ENCODE measurements at regions not wholly inside any gene's neighbourhood (a gene's known extent, or its start where the extent isn't known, plus 50 kb on each side); places are given as distances from the start of the nearest gene placed in this dataset.

DNA sequence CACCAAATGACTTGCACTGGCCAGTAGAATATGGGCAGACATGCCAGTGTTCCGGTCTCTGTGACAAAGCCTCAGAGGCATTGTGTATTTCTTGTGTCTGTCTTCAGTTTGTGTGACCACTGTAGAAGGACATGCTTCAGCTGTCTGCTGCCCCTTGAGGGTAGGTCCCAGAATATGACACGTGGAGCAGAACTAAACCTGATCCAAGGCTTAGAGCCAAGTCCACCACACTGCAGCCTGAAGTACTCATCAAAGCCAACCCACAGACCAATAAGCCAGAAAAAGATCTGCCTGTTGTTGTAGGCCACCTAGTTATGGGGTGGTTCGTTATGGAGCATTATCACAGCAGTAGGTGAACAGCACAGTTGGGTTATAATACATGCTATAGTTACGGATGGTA lies 468.9 kb downstream of the PSAT1 start:
- ChIA-PET CTCF (no interaction called here), POLR2A (no interaction called here)
- DNase-seq (no peak), ATAC-seq (no peak)
- Mint-ChIP-seq H3K27ac (no peak overlapping the region), H3K9me3 (ENCODE audit: low read depth) (no peaks in the 10 kb centered on the region), H3K4me1 (no peaks in the 10 kb centered on the region), H3K27me3 (no peaks in the 10 kb centered on the region), H3K4me3 (no peak overlapping the region), H3K36me3 (ENCODE audit: low read depth) (no peaks in the 10 kb centered on the region)
- intact Hi-C loops (cut with DNase I, micrococcal nuclease): no loop called here

DNA sequence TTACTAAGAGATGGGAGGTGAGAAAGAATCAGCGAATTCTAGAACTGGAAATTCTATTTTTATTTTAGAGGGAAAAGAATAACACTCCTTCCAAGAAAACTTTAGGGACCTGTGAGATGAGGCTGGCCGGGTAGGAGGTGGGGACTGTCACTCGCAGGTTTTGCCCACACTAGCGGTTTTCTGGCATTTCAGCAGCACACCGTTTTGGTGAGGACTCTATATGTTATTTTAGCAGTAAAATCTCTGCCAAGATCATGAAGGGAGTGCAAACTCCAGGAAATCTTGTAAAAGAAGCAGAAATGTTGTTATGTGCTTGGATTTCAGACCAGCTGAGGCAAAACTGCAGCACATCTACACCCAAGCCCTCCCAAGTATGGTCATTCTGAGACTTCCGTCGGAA lies 470.6 kb downstream of the PSAT1 start:
- Mint-ChIP-seq H3K9me3 (ENCODE audit: low read depth) (no peaks in the 10 kb centered on the region), H3K4me1 (no peaks in the 10 kb centered on the region), H3K27me3 (no peaks in the 10 kb centered on the region), H3K36me3 (ENCODE audit: low read depth) (no peaks in the 10 kb centered on the region), H3K27ac (no peak overlapping the region), H3K4me3 (no peak overlapping the region)
- intact Hi-C loops (cut with DNase I, micrococcal nuclease): no loop called here
- ATAC-seq (no peak), DNase-seq (no peak)
- CTCF ChIA-PET: no interaction called here
- POLR2A ChIA-PET: no interaction called here

DNA sequence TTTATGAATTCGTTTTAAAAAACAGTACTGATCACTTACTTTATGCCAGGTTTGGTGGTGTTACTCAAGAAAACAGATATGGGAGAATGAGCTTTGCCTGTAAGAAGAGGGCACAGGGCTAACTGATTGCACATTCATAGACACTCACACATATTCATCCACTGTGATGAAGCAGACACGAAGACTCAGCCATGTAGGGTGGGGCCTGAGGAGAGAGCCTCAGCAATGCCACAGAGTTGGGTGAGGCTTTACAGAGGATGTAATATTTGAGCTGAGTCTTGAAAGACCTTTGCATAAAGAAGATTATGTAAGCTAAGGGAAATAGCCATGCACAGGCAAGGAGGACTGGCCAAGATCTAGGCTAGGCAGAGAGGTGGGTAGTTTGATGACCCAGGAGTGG lies 472.8 kb downstream of the PSAT1 start:
- CTCF ChIA-PET: no interaction called here
- H3K36me3 Mint-ChIP-seq (ENCODE audit: low read depth): no peaks in the 10 kb centered on the region
- H3K4me1 Mint-ChIP-seq: no peaks in the 10 kb centered on the region

DNA sequence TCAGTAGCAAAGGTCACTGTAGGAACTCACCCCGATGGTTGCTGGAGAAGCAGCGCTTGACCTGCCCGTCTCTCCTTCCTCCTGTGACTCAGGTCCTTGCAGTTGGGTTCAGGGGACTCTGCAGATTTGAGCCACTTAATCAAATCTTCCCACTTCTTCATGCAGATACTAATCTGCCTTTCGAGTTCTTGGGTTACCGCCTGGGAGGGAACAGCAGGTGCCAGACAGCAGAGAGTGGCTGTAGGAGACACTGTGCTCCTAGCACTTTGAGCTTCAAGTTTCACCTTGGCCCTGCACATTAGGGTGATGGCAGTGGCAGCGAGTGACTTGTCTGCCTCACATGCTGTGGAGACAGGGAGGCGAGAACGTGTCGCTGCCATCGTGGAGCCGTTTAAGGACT lies 478.3 kb downstream of the PSAT1 start:
- DNase-seq: no peak
- intact Hi-C loops (cut with DNase I, micrococcal nuclease): no loop called here
- H3K27me3 Mint-ChIP-seq: no peaks in the 10 kb centered on the region
- H3K9me3 Mint-ChIP-seq (ENCODE audit: low read depth): no peaks in the 10 kb centered on the region
- no peaks in the 10 kb centered on the region for H3K36me3 Mint-ChIP-seq (ENCODE audit: low read depth)
- ChIA-PET POLR2A (no interaction called here), CTCF (interaction anchor here (0.8 kb wide), 1 partner anchor 20 kb away, joined by 4 read pairs; no protein-coding TSS in a partner anchor)
- no peak overlapping the region for H3K4me3 Mint-ChIP-seq
- ATAC-seq: no peak
- no peaks in the 10 kb centered on the region for H3K4me1 Mint-ChIP-seq
- no peak overlapping the region for H3K27ac Mint-ChIP-seq

More for the DNA sequence above, 472.8 kb downstream of the PSAT1 start:
- intact Hi-C loops (cut with DNase I, micrococcal nuclease): no loop called here
- no peaks in the 10 kb centered on the region for H3K9me3 Mint-ChIP-seq (ENCODE audit: low read depth)
- DNase-seq (no peak), ATAC-seq (no peak)
- no peak overlapping the region for H3K4me3 Mint-ChIP-seq
- POLR2A ChIA-PET: no interaction called here
- no peaks in the 10 kb centered on the region for H3K27me3 Mint-ChIP-seq
- H3K27ac Mint-ChIP-seq: no peak overlapping the region

DNA sequence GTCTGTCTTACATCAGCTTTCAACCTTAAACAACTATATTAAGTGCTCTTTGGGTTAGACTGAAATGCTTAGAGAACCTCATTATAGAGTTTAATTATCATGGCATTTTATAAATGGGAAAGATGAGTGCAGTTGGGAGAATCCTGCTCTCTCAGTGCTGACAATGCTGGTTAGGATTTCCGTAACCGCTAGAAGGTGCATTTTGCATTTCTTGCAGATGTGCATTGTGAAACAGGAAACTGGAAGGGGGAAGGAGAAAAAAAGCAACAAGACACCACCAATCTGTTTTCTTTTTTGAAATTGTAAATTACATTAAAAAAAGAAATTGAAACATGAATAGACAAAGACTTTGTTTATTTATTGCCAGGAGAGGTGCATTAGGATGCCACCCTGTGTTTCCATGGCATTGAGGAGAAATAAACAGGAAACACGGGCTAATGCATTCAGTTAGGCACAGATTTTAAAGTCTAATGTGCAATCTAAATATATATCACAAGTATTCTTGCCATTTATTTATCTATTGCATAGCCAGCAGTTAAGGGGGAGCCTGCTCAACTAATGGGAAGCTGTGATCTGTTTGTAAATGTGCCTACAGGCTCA lies 478.9 kb downstream of the PSAT1 start:
- no peak for ATAC-seq
- DNase-seq: no peak
- ChIA-PET CTCF (interaction anchor here (0.8 kb wide), 1 partner anchor 19 kb away, joined by 4 read pairs; no protein-coding TSS in a partner anchor), POLR2A (no interaction called here)
- no peak overlapping the region for H3K4me3 Mint-ChIP-seq
- no peaks in the 10 kb centered on the region for H3K4me1 Mint-ChIP-seq
- H3K9me3 Mint-ChIP-seq (ENCODE audit: low read depth): no peaks in the 10 kb centered on the region
- no peak overlapping the region for H3K27ac Mint-ChIP-seq
- intact Hi-C loops (cut with DNase I, micrococcal nuclease): no loop called here
- no peaks in the 10 kb centered on the region for H3K36me3 Mint-ChIP-seq (ENCODE audit: low read depth)
- no peaks in the 10 kb centered on the region for H3K27me3 Mint-ChIP-seq

DNA sequence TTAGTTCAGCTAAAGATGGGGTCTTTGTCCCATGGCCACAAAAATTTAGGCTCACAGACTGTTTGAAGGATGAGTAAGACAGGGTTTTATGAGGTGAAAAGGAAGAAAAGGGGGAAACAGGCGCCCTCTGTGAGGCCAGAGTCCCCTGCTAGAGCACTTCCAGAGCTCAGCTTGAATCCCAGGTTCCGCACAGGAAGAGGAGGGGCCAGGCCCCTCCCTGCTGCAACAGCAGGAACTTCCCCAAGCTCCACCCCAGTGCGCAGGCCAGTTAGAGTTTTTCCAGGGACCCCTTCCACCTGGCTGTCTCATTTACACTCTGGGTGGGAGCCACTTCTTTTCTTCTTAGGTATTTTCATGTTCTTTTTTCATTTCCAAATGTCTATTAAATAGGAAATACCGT lies 480.8 kb downstream of the PSAT1 start:
- no peak for ATAC-seq
- no peaks in the 10 kb centered on the region for H3K27me3 Mint-ChIP-seq
- POLR2A ChIA-PET: interaction anchor here (0.6 kb wide), 1 partner anchor 1056 kb away, joined by 5 read pairs; no protein-coding TSS in a partner anchor

DNA sequence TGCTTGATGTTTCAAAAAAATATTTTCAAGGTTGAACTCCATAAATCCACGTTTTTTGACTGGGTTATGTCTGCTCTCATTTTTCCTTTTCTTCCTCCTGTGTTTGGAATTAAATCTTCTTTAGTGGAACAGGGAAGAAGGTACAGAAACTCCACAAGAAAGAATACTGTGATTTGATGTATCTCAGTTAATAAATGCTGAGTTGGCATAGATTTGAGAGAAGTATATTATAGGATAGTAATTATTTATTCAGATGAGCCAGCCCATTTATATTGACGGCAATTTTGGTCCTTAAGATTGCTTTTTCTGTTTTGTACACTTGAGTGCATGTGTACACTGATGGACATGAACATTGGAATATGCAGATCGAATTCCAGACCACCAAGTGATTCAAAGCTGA lies 481.4 kb downstream of the PSAT1 start:
- Mint-ChIP-seq H3K27me3 (no peaks in the 10 kb centered on the region), H3K4me1 (no peaks in the 10 kb centered on the region), H3K36me3 (ENCODE audit: low read depth) (no peaks in the 10 kb centered on the region), H3K4me3 (no peak overlapping the region), H3K9me3 (ENCODE audit: low read depth) (no peaks in the 10 kb centered on the region), H3K27ac (no peak overlapping the region)
- ChIA-PET POLR2A (interaction anchor here (0.6 kb wide), 1 partner anchor 1055 kb away, joined by 5 read pairs; no protein-coding TSS in a partner anchor), CTCF (interaction anchor here (1.2 kb wide), 1 partner anchor 42 kb away, joined by 3 read pairs; no protein-coding TSS in a partner anchor)
- intact Hi-C loops (cut with DNase I, micrococcal nuclease): no loop called here
- DNase-seq: no peak
- no peak for ATAC-seq

More for the DNA sequence above, 480.8 kb downstream of the PSAT1 start:
- DNase-seq: no peak
- no peak overlapping the region for H3K4me3 Mint-ChIP-seq
- H3K27ac Mint-ChIP-seq: no peak overlapping the region
- H3K36me3 Mint-ChIP-seq (ENCODE audit: low read depth): no peaks in the 10 kb centered on the region
- H3K9me3 Mint-ChIP-seq (ENCODE audit: low read depth): no peaks in the 10 kb centered on the region
- CTCF ChIA-PET: interaction anchor here (0.7 to 1.2 kb wide), 2 partner anchors 32 to 43 kb away, joined by 3 read pairs; no protein-coding TSS in a partner anchor
- intact Hi-C loops (cut with DNase I, micrococcal nuclease): no loop called here
- H3K4me1 Mint-ChIP-seq: no peaks in the 10 kb centered on the region

DNA sequence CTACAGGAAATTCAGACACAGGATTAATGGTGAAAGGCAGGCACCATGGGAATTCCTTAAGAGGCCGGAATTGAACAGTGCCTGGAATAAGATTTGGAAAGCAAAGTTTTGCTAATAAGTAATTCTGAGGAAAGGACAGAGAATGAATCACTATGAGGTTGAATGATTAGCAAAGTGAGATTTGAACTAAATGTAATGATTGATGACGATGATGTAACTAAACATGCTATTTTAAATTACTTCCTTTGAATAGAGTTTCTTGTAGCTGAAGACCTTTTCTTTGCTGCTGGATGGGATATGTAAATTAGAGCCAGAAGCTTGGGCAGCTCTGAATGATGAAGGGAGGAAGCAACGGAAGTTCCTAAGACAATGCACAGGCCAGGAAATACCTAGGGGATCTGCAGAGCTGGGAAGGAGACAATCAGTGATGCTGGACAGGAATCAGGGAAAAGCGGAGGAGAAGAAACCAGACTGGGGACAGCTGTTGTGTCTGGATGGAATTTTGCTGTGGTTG lies 482.0 kb downstream of the PSAT1 start:
- intact Hi-C loops (cut with DNase I, micrococcal nuclease): no loop called here
- H3K4me3 Mint-ChIP-seq: no peak overlapping the region
- H3K4me1 Mint-ChIP-seq: no peaks in the 10 kb centered on the region

DNA sequence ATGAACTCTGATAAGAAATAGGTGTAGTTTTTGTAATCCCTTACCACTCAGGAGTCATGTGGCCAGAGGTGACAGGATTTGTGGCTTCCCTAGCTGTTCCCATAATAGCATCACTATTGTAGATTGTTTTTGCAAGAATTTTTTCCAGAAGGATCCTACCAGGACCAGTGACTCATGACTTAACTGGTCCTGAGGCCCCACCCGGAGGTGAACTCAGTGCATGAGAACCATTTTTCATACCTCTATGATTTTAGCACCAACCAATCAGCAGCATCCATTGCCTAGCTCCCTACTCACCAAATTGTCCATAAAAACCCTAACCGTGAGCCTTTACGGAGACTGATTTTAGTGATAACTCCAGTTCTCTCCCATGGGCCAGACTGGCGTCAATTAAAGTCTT lies 484.8 kb downstream of the PSAT1 start:
- intact Hi-C loops (cut with DNase I, micrococcal nuclease): no loop called here
- H3K4me3 Mint-ChIP-seq: no peak overlapping the region
- no peaks in the 10 kb centered on the region for H3K27me3 Mint-ChIP-seq
- CTCF ChIA-PET: no interaction called here
- ATAC-seq (no peak), DNase-seq (no peak)
- H3K9me3 Mint-ChIP-seq (ENCODE audit: low read depth): no peaks in the 10 kb centered on the region
- POLR2A ChIA-PET: interaction anchor here (0.6 kb wide), 1 partner anchor 257 kb away, joined by 3 read pairs; no protein-coding TSS in a partner anchor
- no peak overlapping the region for H3K27ac Mint-ChIP-seq
- no peaks in the 10 kb centered on the region for H3K36me3 Mint-ChIP-seq (ENCODE audit: low read depth)
- no peaks in the 10 kb centered on the region for H3K4me1 Mint-ChIP-seq

More for the DNA sequence above, 482.0 kb downstream of the PSAT1 start:
- ATAC-seq: no peak
- H3K9me3 Mint-ChIP-seq (ENCODE audit: low read depth): no peaks in the 10 kb centered on the region
- no peaks in the 10 kb centered on the region for H3K36me3 Mint-ChIP-seq (ENCODE audit: low read depth)
- DNase-seq: no peak
- ChIA-PET POLR2A (no interaction called here), CTCF (interaction anchor here (0.6 to 1.2 kb wide), 2 partner anchors 42 to 1613 kb away, joined by 3 read pairs; no protein-coding TSS in a partner anchor)
- no peaks in the 10 kb centered on the region for H3K27me3 Mint-ChIP-seq
- H3K27ac Mint-ChIP-seq: no peak overlapping the region

DNA sequence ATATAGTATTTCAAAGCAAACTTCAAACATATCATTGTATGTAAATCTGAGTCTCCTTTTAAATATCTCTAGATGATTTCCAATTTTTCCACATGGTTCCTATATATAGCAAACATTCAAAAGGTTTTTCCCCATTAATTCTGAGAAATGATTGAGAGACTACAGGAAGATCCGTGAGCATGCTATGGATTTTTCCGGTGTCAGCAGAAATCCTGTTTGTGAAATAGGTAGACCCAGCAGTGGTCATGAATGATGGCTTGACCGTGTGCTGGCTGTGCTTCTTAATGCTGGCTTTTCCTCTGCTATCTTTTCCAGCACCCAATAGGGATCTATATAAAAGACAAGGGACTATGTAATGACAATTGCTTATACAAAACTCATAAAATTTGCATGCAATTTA lies 485.3 kb downstream of the PSAT1 start:
- CTCF ChIA-PET: no interaction called here
- Mint-ChIP-seq H3K27ac (no peak overlapping the region), H3K9me3 (ENCODE audit: low read depth) (no peaks in the 10 kb centered on the region), H3K4me1 (no peaks in the 10 kb centered on the region), H3K36me3 (ENCODE audit: low read depth) (no peaks in the 10 kb centered on the region), H3K4me3 (no peak overlapping the region), H3K27me3 (no peaks in the 10 kb centered on the region)
- DNase-seq: no peak
- POLR2A ChIA-PET: no interaction called here
- intact Hi-C loops (cut with DNase I, micrococcal nuclease): no loop called here
- ATAC-seq: no peak

DNA sequence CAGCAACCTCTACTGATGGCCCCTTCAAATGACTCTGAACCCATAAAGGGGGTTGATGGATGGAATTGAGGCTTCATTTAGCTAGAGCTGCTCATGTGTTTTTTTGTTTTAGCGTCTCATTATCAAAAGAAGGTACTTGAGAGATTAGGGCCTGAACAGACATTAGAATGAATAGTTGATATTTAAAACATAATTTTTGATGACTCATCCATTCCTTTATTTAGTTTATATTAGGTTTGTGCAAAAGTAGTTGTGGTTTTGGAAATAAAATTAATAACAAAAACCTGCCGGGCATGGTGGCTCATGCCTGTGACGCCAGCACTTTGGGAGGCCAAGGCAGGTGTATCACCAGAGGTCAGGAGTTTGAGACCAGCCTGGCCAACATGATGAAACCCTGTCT lies 485.9 kb downstream of the PSAT1 start:
- CTCF ChIA-PET: no interaction called here
- H3K27ac Mint-ChIP-seq: no peak overlapping the region
- ATAC-seq (no peak), DNase-seq (no peak)
- H3K36me3 Mint-ChIP-seq (ENCODE audit: low read depth): no peaks in the 10 kb centered on the region
- no peak overlapping the region for H3K4me3 Mint-ChIP-seq
- POLR2A ChIA-PET: no interaction called here
- H3K4me1 Mint-ChIP-seq: no peaks in the 10 kb centered on the region
- H3K9me3 Mint-ChIP-seq (ENCODE audit: low read depth): no peaks in the 10 kb centered on the region
- H3K27me3 Mint-ChIP-seq: no peaks in the 10 kb centered on the region
- intact Hi-C loops (cut with DNase I, micrococcal nuclease): no loop called here

DNA sequence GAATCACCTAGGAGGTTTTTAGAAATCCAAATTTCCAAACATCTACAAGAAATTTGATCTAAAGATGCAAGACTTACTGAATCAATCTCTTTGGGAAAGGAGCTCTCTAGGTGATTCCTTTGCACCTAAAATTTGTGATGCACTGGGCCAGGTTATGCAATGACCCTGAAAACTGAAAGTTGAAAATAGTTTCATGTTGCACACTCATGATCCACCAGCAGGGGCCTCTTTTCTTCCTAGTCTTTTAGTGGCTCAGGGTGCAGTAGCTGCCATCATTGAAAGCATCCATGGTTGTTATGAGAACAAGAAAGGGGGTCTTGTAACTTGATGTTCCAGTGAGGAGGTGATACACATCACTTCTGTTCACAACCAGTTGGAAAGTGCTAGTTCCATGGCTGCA lies 486.8 kb downstream of the PSAT1 start:
- DNase-seq: no peak
- Mint-ChIP-seq H3K27ac (no peak overlapping the region), H3K4me1 (no peaks in the 10 kb centered on the region), H3K4me3 (no peak overlapping the region), H3K27me3 (no peaks in the 10 kb centered on the region), H3K36me3 (ENCODE audit: low read depth) (no peaks in the 10 kb centered on the region), H3K9me3 (ENCODE audit: low read depth) (no peaks in the 10 kb centered on the region)
- intact Hi-C loops (cut with DNase I, micrococcal nuclease): no loop called here
- POLR2A ChIA-PET: no interaction called here
- CTCF ChIA-PET: no interaction called here
- no peak for ATAC-seq
